ENCODE measurements at regions not wholly inside any gene's neighbourhood (a gene's known extent, or its start where the extent isn't known, plus 50 kb on each side); places are given as distances from the start of the nearest gene placed in this dataset.

DNA sequence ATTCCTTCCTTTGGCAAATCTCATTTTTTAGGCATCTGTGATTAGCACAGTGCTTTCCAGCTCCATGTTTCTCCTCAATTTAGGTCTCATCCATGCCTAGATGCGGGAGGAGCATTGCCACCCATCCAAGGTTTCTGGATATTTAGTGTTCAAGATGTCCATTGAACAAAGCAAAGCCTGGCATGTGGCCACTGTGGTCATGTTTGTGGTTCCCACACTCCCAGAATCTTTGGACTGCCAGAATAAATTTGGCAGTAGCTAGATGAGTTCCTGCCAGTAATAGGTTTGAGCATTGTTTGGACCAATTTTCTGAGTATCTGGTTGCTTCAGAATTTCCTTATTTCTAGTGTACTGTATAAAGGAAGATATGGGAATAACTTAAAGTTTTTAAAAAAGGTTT is 1124.1 kb downstream of the ADGRL3 start:
- H3K27me3 Mint-ChIP-seq: no peaks in the 10 kb centered on the region
- no peak overlapping the region for H3K4me3 Mint-ChIP-seq
- H3K27ac Mint-ChIP-seq: no peak overlapping the region
- H3K9me3 Mint-ChIP-seq: no peaks in the 10 kb centered on the region
- H3K36me3 Mint-ChIP-seq (ENCODE audit: low read depth): no peaks in the 10 kb centered on the region
- DNase-seq: no peak
- H3K4me1 Mint-ChIP-seq: no peaks in the 10 kb centered on the region
- no peak for ATAC-seq

DNA sequence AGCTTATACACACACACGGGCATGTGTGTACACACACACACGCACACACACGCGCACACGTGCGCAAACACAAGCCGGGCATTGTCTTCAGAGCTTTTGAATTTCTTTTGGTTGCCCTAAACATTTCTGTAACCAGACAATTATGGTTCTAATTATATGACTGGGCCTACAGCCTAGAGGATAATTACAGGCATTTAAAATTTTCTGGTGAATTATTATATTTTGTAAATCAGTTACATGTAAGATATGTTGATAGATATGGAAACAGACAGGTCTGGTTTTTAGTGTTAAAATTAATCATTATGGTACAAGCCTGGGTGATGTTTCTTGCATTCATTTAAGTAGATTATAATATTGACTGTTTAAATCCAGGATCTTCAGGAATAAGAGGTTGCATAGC is 1120.5 kb downstream of the ADGRL3 start:
- H3K27me3 Mint-ChIP-seq: no peaks in the 10 kb centered on the region
- no peak overlapping the region for H3K27ac Mint-ChIP-seq
- DNase-seq: no peak
- no peaks in the 10 kb centered on the region for H3K36me3 Mint-ChIP-seq (ENCODE audit: low read depth)
- no peak overlapping the region for H3K4me3 Mint-ChIP-seq
- ATAC-seq: no peak
- peaks cover 8% of the 10 kb centered on the region for H3K9me3 Mint-ChIP-seq
- H3K4me1 Mint-ChIP-seq: no peaks in the 10 kb centered on the region

DNA sequence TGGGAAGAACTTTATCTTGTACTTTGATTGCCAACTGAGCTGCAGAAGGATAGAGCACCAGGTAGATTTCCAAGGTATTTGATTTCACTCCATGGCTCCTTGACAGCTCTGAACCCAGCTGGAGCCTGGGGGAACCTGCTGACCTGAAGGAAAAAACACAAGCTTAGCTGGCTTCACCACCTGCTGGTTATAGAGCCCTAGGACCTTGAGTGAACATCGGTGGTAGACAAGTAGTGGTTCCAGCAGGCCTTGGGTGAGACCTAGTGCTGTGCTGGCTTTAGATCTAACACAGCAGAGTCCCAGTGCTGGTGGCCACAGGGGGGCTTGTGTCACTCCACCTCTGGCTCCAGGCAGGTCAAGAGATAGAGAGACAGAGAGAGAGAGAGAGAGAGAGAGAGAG is 1102.6 kb downstream of the ADGRL3 start:
- H3K4me1 Mint-ChIP-seq: no peaks in the 10 kb centered on the region
- no peak overlapping the region for H3K27ac Mint-ChIP-seq
- H3K9me3 Mint-ChIP-seq: peaks cover 34% of the 10 kb centered on the region
- DNase-seq (no peak), ATAC-seq (no peak)
- no peak overlapping the region for H3K4me3 Mint-ChIP-seq
- no peaks in the 10 kb centered on the region for H3K27me3 Mint-ChIP-seq
- H3K36me3 Mint-ChIP-seq (ENCODE audit: low read depth): no peaks in the 10 kb centered on the region

DNA sequence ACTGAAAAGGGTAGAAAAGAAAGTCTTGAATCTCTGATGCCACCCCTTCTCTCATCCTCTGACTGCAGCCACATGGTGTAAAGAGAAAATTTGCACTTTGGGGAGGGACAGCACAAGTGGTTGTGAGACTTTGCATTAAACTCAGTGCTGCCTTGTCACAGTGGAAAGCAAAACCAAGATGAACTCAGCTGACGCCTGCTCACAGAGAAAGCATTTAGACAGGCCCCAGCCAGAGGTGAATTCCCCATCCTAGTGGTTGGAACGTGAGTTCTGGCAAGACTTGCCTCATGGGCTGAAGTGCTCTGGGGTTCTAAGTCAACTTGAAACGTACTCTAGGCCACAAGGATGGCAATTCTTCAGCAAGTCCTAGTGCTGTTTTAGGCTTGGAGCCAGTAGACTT is 1101.4 kb downstream of the ADGRL3 start:
- Mint-ChIP-seq H3K36me3 (ENCODE audit: low read depth) (no peaks in the 10 kb centered on the region), H3K27me3 (no peaks in the 10 kb centered on the region), H3K4me3 (no peak overlapping the region), H3K27ac (no peak overlapping the region), H3K9me3 (peaks cover 29% of the 10 kb centered on the region), H3K4me1 (no peaks in the 10 kb centered on the region)
- DNase-seq (no peak), ATAC-seq (no peak)

DNA sequence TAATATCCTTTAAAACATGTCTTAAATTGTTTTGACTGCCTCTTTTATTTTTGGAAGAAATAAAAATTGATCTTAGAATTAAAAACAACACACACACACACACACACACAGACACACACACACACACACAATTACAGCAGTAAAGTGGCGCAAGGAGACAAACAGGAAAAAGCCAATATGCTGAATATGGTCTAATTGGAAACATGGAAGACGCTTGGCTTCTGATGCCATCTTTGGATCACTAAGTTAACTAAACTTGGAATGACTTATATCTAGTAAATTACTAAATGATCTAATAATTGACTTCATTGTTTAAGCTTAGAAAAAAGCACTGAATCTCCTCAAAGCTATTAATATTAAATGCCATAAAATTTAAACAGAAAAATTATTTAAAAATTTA is 1093.4 kb downstream of the ADGRL3 start:
- H3K9me3 Mint-ChIP-seq: peaks cover 13% of the 10 kb centered on the region
- no peak overlapping the region for H3K27ac Mint-ChIP-seq
- H3K4me1 Mint-ChIP-seq: no peaks in the 10 kb centered on the region
- DNase-seq (no peak), ATAC-seq (no peak)
- H3K27me3 Mint-ChIP-seq: no peaks in the 10 kb centered on the region
- H3K36me3 Mint-ChIP-seq (ENCODE audit: low read depth): no peaks in the 10 kb centered on the region
- H3K4me3 Mint-ChIP-seq: no peak overlapping the region

DNA sequence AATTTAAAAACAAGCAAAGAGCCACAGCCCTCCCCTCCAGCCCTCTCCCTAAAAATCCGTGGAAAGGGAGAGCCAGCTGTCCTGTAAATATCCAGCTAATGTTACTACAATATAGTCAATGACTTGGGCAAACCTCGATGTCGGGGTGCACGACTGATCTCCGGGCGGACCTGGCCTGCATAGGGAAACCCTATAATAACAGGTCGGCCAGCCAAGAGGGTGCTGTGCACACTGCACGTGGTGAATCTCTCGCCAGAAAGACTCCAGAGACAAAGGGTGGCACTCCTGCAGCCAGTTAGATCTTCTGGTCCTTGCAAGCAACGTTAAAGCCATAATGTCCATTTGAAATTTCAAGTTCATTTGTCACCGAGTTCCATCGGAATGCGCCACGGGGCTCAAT is 1092.8 kb downstream of the ADGRL3 start:
- H3K4me1 Mint-ChIP-seq: no peaks in the 10 kb centered on the region
- no peaks in the 10 kb centered on the region for H3K36me3 Mint-ChIP-seq (ENCODE audit: low read depth)
- no peak overlapping the region for H3K4me3 Mint-ChIP-seq
- H3K27ac Mint-ChIP-seq: no peak overlapping the region
- ATAC-seq (no peak), DNase-seq (no peak)
- H3K27me3 Mint-ChIP-seq: no peaks in the 10 kb centered on the region
- H3K9me3 Mint-ChIP-seq: peaks cover 13% of the 10 kb centered on the region

DNA sequence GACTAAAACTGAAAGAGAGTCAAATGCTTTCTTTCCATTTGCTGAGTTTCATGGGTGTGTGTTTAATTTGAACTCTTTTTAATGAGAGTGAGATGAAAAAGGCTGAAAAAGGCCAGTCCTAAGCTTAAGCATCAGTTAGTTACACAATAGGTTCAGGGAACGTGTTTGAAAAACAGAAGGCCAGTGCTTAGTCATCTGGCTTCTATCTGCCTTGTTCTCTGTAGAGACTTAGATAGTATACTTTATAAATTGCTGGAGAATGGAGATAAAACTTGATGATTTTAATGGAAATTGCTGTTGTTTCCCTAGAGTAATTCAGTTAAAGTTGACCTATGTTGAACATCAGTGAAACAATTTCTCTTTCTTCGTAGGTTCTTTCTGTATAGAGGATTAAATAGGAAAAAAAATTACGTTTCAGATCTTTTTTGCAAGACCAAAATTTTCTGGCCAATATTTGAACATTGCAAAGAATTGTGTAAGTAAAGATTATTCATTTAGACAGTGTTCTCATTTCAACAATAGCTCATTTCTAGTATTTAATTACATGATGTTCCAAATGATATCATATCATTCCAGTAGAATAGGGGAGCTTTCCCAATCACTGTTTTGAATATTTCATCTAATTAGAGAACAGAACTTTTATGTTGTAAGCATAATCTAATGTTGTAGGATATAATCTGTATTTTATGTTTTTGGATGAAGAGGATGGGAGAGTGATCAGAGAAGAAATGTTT is 1088.8 kb downstream of the ADGRL3 start:
- no peak overlapping the region for H3K27ac Mint-ChIP-seq
- no peak for ATAC-seq
- no peaks in the 10 kb centered on the region for H3K4me1 Mint-ChIP-seq

DNA sequence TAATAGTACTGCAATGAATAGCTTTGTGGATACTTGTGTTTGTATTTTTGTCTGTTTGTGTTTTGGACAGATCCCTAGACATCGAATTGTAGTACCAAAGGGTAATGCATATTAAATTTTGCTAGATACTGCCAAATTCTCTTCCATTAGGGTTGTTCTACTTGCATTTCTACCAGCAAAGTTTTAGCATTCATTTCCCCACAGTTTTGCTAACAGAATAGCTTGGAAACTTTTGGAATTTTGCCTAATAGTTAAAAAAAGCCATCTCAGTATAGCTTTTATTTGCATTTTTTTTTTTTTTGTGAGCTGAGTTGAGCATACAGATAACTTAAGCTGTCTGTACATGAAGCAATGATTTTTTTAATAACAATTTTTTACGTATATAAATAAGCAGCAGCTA is 1084.9 kb downstream of the ADGRL3 start:
- H3K4me1 Mint-ChIP-seq: no peaks in the 10 kb centered on the region
- no peaks in the 10 kb centered on the region for H3K36me3 Mint-ChIP-seq (ENCODE audit: low read depth)
- H3K27ac Mint-ChIP-seq: no peak overlapping the region
- no peak for ATAC-seq
- H3K4me3 Mint-ChIP-seq: no peak overlapping the region
- H3K27me3 Mint-ChIP-seq: no peaks in the 10 kb centered on the region
- peaks cover 20% of the 10 kb centered on the region for H3K9me3 Mint-ChIP-seq
- DNase-seq: no peak

More for the DNA sequence above, 1088.8 kb downstream of the ADGRL3 start:
- H3K36me3 Mint-ChIP-seq (ENCODE audit: low read depth): no peaks in the 10 kb centered on the region
- peaks cover 4% of the 10 kb centered on the region for H3K9me3 Mint-ChIP-seq
- H3K4me3 Mint-ChIP-seq: no peak overlapping the region
- no peaks in the 10 kb centered on the region for H3K27me3 Mint-ChIP-seq
- no peak for DNase-seq

DNA sequence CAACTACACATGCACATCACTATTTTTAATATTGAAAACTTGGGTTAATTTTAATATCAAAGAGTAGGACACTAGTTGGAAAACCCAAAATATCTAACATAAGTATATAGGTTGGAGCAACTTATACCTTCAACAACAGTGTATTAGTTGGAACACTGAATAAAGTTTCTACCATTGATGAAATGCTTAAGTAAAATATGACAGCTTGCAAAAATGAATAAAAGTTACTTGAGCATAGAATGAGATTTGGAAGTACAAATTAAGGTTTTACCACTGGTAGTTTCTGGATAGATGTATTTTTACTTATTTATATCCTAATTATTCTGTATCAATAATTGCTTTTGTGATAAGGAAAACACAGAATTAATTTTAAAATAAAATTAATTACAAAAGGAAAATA is 1079.6 kb downstream of the ADGRL3 start:
- Mint-ChIP-seq H3K4me3 (no peak overlapping the region), H3K4me1 (no peaks in the 10 kb centered on the region), H3K36me3 (ENCODE audit: low read depth) (no peaks in the 10 kb centered on the region), H3K27ac (no peak overlapping the region), H3K27me3 (no peaks in the 10 kb centered on the region), H3K9me3 (peaks cover 24% of the 10 kb centered on the region)
- DNase-seq (no peak), ATAC-seq (no peak)

DNA sequence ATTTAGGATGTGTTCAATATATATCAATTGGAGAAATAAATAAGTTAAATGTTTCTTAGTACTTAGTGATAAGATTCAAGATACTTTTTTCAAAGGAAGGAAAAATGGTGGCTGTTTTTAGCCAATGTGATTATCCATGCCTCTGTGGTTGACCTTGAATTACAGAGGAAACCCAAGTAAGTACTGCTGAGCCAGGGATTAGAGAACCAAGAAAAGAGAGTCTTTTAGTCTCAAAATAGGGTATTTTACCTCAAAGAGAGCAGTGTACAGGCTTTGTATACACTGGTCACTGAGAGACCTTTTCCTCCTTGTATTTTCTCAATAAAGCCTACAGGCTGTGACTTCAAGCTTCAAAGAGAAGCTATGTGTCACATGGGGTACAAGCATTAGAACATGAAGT is 1075.3 kb downstream of the ADGRL3 start:
- H3K9me3 Mint-ChIP-seq: peaks cover 21% of the 10 kb centered on the region
- H3K36me3 Mint-ChIP-seq (ENCODE audit: low read depth): no peaks in the 10 kb centered on the region
- no peak overlapping the region for H3K27ac Mint-ChIP-seq
- H3K27me3 Mint-ChIP-seq: no peaks in the 10 kb centered on the region
- no peak for ATAC-seq
- H3K4me3 Mint-ChIP-seq: no peak overlapping the region
- no peaks in the 10 kb centered on the region for H3K4me1 Mint-ChIP-seq
- DNase-seq: no peak

DNA sequence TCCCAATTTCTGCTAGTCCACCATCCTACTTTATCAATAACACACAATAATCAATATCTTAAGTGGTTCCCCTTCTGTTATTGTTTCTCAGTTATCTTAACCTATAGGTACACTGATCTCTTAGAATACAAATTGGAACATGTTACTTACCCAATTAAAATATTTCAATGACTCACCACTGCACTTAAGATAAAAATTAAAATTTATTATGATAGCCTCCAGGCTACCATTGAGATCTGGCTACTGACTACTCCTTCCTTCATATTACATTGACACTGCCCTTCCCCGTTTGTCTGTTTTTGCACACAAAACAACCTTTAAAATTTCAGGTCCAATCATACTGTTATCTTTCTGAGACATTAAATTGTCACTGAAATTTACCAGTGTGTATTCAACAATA is 1074.7 kb downstream of the ADGRL3 start:
- no peak overlapping the region for H3K27ac Mint-ChIP-seq
- ATAC-seq: no peak
- DNase-seq: no peak
- peaks cover 21% of the 10 kb centered on the region for H3K9me3 Mint-ChIP-seq
- H3K27me3 Mint-ChIP-seq: no peaks in the 10 kb centered on the region
- no peaks in the 10 kb centered on the region for H3K4me1 Mint-ChIP-seq
- no peaks in the 10 kb centered on the region for H3K36me3 Mint-ChIP-seq (ENCODE audit: low read depth)
- H3K4me3 Mint-ChIP-seq: no peak overlapping the region

DNA sequence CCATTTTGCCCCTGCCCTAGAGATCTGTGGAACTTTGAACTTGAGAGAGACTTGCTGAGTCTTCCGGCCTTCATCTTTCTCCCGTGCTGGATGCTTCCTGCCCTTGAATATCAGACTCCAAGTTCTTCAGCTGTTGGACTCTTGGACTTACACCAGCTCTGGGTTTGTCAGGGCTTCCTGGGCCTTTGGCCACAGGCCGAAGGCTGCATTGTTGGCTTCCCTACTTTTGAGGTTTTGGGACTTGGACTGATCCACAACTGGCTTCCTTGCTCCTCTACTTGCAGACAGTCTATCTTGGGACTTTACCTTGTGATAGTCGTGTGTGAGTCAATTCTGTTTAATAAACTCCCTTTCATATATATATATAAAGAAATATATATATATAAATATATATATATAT is 1071.0 kb downstream of the ADGRL3 start:
- Mint-ChIP-seq H3K27me3 (no peaks in the 10 kb centered on the region), H3K27ac (no peak overlapping the region), H3K4me3 (no peak overlapping the region), H3K36me3 (ENCODE audit: low read depth) (no peaks in the 10 kb centered on the region), H3K4me1 (no peaks in the 10 kb centered on the region), H3K9me3 (peaks cover 22% of the 10 kb centered on the region)
- no peak for ATAC-seq
- DNase-seq: no peak

DNA sequence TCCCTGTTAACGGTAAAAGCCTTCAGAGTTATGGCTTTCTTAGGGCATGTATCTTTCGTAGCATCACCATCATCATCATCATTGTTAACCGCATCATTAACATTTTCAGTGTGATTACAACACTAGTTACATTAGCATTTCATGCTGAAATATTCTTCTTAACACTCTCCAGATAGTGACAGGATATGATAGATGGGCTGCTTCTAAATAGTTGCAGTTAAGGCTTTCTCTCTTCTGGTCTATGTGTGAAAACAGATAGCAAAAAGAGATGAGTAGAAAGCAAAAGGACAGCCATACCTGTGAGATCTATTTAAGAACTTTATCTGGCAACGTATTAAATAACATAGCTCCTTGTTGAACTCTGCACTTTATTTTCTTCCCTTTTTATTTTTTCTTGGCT is 1069.8 kb downstream of the ADGRL3 start:
- no peak for DNase-seq
- ATAC-seq: no peak
- H3K9me3 Mint-ChIP-seq: peaks cover 22% of the 10 kb centered on the region
- no peaks in the 10 kb centered on the region for H3K4me1 Mint-ChIP-seq
- no peaks in the 10 kb centered on the region for H3K36me3 Mint-ChIP-seq (ENCODE audit: low read depth)
- no peak overlapping the region for H3K27ac Mint-ChIP-seq
- no peak overlapping the region for H3K4me3 Mint-ChIP-seq
- H3K27me3 Mint-ChIP-seq: no peaks in the 10 kb centered on the region

DNA sequence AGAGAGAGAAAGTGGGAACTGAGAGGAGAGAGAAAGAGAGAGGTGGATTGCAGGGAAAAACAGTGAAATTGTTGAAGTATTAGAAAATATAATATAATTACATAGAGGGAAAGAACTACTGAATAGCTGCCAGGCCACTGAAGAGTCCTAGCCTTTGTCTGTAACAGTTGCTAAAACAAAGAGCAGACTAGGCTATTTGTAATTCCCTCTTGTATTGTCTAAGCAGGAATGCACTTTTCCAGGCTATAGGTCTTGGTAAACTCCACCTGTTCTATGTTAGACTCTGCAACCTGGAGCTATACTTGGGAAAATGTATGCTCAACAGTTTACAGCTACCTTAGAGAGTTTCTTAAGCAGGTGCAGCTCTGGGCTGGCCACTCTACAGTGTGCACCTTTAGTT is 1063.3 kb downstream of the ADGRL3 start:
- DNase-seq (no peak), ATAC-seq (no peak)
- Mint-ChIP-seq H3K4me3 (no peak overlapping the region), H3K27me3 (no peaks in the 10 kb centered on the region), H3K36me3 (ENCODE audit: low read depth) (no peaks in the 10 kb centered on the region), H3K27ac (no peak overlapping the region), H3K9me3 (peaks cover 10% of the 10 kb centered on the region), H3K4me1 (no peaks in the 10 kb centered on the region)

DNA sequence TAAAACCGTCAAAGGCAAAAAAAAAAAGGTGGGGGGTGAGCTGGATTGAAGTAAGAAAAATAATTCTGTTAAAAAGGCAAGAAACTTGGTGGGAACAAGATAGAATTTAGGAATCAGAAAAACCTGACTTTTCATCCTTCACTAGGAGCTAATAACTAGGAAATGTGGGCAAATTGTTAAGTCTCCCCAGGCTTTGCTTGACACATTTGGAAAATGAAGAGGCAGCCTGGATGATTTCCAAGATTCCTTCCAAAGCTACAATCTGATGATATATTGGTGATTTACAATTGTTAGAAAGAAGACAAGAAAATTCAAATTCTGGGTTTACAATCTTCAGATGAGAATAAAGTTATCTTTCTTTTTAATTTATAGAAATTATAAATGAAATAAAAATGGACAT is 1062.5 kb downstream of the ADGRL3 start:
- Mint-ChIP-seq H3K4me3 (no peak overlapping the region), H3K27ac (no peak overlapping the region), H3K36me3 (ENCODE audit: low read depth) (no peaks in the 10 kb centered on the region), H3K27me3 (no peaks in the 10 kb centered on the region), H3K4me1 (no peaks in the 10 kb centered on the region), H3K9me3 (peaks cover 12% of the 10 kb centered on the region)
- DNase-seq: no peak
- ATAC-seq: no peak

DNA sequence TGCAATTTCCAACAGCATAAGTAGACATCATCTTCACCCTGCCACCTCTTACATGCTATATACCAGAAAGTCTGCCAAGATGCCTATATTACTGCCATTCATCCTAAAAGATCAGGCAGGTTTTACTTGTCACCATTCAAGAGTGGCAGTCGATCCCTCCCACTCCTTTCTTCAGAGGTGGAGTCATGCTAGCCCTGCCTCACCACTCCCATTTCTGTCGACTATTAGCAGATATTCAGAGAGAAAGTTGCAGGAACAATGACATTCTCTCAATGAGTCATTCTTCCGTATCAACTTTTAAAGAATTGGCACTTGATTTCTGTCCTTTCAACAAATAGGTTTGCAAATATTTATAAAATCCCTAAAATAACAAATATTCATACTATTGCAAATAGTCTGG is 1060.1 kb downstream of the ADGRL3 start:
- Mint-ChIP-seq H3K27ac (no peak overlapping the region), H3K4me3 (no peak overlapping the region), H3K4me1 (no peaks in the 10 kb centered on the region), H3K27me3 (no peaks in the 10 kb centered on the region), H3K9me3 (peaks cover 12% of the 10 kb centered on the region), H3K36me3 (ENCODE audit: low read depth) (no peaks in the 10 kb centered on the region)
- DNase-seq (no peak), ATAC-seq (no peak)

Data from activated naive CD8-positive, alpha-beta T cell treated with anti-CD3 and anti-CD28 coated beads, Interleukin-2, amount 50 U/mL, for 24 hours (primary cell).